GM19438 (cell line): ENCODE measurements at regions not wholly inside any gene's neighbourhood (a gene's known extent, or its start where the extent isn't known, plus 50 kb on each side); places are given as distances from the start of the nearest gene placed in this dataset.

Experiments used
- ATAC-seq: cut with Tn5 transposase; IDR thresholded peaks from one replicate; pipeline ENCODE4 v1.9.1; 2021; ENCODE audit warnings: low read depth; ENCODE audit not compliant: unreplicated experiment

GRCh38 chr13:44088411-44088810, 208.7 kb downstream of the LACC1 start:
- no peak for ATAC-seq

- ATAC-seq: no peak
Observed at GRCh38 chr13:44088991-44089413, 209.3 kb downstream of the LACC1 start.

- no peak for ATAC-seq
Observed at GRCh38 chr13:44089452-44089851, 209.7 kb downstream of the LACC1 start.

DNA sequence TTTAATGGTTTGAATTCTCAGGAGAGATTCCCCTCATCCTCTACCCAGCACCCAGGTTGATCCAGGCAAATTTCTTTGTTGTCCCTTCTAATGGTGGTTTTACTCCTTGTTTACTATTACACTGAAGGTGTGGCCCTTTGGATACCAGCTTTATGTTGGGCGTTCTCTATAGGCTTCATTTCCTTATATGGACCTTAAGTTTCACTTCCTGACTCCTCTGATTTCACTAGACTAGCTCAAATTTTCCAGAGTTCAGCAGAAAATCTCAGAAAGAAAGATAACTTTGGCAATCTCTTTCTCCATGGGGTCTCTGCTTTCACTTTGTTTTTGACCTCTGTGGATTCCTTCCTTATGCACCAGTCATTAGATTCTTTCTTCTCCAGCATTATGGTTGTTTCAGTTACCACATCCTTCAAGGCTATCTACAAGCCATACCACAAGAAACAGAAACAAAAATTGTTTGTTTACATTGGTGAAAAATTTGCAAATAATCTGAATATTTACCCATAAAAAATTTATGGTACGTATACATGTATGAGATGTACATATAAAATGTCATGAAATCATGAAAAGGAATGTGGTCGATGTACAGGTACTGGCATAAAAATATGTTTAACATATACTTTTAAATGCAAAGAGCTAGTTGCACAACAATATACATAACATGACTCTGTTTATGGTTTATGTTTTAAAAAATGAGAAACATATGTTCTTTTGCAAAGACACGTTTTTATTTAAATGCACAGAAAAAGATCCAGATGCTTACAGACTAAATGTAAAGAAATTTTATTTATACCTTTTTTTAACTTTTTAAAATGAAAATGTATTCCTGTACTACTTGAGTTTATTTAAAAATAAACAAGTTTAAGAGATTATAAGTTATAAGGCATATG, 212.6 kb downstream of the LACC1 start:
- no peak for ATAC-seq

DNA sequence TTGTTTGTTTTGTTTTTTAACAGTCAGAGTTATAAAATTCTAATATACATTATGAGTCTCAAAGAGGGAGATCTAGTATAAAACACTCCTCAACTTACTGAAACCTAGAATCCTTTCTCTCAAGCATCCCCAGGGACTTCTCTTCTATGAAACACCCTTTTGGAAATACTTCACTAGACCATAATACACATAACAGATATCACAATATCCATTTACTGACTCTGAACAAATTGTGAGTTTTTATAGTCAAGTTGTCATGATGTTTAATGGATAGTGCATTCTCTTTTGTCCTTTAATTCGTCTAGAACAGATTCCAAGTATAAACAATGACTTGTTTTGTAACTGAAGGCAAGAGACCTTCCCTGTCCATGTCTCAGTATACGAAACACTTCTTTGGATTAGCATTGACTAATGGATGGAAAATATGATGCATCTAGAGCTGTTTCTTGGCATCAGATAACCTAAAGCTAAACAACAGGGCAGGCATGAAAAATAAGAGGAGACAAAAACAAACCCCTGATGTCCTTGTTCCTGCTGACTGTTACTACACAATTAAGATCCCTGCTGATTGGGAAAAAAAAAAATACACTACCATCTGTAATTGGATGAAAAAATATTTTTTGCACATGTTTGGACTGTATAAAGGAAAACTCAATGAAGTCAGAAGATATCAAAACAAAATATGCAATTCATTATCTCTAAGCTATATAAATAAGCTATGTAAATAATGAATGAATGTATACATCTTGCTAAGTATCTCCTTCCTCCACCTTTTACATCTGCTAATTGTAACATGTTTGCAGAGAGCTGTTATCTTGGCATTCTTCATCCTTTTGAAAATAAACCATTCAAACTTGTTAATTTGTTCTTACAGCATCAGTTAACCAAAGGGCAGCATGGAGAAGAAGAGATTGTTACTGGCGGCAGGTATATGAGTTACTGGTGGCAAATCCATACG, 214.2 kb downstream of the LACC1 start:
- ATAC-seq: no peak

DNA sequence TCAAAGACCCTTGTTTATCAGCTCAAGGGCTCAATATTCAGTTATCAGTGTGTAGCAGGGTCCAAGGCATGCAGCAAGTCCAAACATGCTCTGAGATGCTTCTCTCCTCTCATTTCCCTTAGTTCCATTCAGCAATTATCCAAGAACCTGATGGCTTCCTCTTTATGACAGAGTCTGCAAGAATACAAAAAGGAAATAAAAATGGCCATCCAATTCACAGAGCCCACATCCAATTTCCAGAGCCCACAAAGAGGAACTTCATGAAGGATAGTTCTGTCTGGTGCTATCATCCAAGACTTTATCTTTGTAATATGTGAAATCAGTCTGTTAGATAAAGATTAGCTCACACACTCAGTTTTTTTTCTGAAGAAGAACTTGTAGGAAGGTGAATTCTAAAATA, 217.2 kb downstream of the LACC1 start:
- no peak for ATAC-seq

- no peak for ATAC-seq
Observed at GRCh38 chr13:44098559-44098958, 218.9 kb downstream of the LACC1 start.

- no peak for ATAC-seq
Observed at GRCh38 chr13:44101347-44102083, 221.8 kb downstream of the LACC1 start.

DNA sequence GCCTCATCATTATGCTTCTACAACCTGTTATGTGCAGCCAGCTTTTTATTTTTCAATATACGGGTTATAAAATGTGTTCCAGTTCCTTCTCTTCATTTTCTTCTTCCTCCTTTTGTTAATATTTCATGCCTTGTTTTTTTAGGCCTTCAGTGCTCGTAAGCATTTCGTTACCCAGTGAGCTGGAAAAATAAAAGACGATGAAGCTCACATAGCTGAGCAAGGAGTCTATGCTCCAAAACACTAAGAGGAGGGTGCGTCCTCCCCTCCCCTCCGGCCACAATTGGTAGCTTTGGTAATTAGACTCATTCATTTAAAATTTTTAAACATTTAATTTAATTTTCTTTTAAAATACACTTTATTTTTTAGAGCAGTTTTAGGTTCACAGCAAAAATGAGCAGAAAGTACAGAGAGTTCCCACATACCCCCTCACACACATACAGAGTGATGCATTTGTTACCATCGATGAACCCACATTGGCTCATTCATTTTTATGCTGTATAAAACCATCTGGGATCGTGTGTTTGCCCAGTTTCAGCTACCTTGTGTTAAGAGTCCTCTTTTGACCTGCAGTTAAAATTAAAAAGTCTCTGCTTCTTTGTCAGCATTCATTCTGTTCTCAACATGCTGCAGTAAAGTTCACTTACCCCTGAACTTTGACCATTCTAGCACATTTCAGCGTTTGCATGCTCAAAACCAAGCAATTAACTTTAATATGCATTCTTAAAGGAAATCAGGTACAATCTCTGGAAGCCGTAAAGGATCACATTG, 223.9 kb downstream of the LACC1 start:
- no peak for ATAC-seq

DNA sequence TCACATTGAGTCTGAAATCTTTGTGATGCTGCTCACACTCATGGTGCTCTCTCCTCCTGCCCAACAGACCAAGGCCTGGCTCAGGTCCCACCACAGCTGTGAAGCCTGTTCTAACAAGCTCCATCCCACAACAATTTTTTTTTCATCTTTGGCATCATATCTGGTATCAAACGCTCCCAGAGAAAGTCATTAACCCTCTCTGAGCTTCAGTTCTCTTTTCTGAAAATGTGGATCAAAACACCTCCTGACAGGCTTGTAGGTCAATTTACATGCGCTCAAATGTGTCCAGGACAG, 224.4 kb downstream of the LACC1 start:
- ATAC-seq: no peak

DNA sequence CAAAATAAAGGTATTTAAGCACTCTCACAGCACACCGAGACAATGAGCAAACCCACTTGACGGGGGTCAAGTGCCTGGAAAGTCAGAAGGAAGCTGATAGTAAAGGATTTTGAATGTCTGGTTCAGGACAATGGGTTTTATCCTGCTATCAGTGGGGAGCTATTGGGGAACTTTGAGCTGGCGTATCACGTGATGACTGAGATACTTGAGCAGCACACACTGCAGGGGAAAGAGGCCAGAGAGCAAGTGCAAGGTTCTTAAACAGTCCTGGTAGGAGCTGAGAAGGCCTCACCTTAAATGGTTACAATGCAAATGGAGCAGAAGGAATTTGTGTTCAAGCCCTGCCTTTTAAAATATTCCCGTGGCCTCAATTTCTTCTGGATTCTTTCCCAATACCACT, 225.3 kb downstream of the LACC1 start:
- no peak for ATAC-seq

DNA sequence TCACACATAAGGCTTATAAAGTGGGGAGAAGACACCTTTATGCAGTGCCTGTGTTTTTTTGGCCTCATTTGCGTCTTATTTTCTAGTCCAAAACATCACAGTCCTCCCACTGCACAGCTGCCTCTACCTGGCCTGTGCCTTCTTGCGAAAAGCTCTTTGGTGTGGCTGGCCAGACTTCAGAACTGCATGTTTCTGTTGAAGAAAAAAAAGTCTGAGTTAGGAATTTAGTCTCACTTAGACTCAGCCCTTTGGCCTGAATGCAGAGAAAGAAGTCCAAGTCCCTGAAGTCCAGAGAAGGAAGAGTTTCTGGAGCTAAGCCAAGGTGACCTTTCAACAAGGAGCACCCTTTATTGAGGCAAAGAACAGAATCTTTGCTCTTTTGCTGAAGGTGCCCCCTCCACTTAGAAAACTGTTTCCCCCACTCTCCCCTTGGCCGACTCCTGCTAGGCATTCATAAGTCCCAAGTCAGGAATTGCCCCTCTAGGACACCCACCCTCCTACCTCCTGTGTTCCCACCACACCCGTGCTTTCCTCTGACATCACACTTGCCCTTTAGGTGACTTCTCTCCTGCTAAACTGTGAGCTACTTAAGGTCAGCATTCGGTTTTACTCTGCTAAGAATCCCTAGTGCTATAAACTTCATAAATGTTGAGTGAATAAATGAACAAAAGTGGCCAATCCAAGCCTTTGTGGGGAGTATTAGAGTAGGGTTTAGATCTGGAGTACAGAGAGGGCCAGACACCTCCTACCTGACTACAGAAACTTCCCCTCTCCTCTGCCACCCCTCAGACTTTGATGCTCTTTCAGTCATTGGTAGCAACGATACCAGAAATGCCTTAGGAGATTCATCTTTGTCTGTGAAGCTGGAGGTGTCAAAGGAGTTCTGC, 226.8 kb downstream of the LACC1 start:
- no peak for ATAC-seq

- no peak for ATAC-seq
Observed at GRCh38 chr13:44107357-44108121, 227.8 kb downstream of the LACC1 start.

DNA sequence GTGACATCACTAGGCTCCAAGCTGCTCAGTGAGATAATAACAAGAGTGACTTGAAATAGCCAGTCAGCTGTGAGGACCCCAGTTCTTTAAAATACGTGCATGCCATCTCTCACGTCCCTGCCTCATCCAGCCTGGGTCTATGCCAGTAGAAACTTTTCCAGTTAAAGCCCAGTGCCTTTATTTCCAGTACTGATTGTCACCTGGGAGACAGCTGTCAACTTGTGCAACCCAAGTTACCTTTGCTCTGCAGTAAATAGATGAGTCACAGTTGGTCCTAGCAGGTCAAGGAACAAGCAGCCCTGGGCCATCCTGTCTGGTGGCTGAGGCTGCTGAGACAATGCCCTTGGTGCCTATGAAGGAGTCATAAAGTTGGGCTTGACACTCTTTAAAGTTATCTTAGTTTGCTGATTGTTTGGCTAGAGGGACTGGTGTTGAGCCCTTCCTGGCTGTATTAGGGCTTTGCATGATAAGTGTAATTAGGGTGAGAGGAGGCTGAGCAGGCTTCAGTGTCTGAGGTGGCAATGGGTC, 228.7 kb downstream of the LACC1 start:
- ATAC-seq: no peak

DNA sequence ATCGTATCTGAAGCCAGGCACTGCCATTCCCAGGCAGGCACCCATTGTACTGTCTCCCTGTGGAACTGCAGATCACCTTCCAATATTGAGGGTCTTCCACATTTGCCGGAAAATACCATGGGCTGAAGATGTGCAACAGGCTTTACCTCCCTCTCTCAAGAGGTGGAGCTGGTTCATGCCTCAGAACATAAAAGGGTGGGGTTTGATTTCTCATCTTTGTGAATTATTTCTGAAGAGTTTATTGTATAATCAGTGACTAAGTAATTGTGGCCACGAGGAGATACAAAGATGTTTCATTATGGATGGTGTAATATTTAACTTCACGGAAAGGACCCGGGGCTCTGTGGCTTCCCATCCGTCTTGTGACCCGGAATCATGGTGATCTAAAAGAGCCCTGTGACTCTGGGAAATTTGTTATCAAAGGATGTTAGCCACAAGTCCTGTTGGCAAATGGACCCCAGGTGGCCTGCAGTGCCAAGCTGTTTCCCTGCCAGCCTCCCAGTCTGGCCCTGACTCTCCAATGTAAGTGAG, 230.5 kb downstream of the LACC1 start:
- no peak for ATAC-seq

DNA sequence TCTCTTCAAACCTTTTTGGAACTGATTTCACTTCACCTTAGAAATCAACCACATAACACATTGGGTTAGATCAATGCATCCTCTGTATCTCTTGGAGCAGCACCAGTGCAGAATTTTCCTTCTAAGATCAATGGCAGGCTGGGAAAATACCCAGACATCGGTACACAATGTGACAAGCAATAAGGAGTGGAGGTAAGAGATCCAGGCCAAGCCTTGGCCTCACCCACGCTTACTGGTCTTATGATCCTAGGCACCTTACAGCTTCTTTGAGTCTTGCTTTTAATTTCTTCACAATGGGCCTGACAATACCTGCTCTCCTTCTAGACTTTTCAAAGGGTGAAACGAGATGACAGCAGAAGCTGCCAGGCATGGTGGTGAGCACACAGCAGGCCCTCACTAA, 232.0 kb downstream of the LACC1 start:
- ATAC-seq: no peak

DNA sequence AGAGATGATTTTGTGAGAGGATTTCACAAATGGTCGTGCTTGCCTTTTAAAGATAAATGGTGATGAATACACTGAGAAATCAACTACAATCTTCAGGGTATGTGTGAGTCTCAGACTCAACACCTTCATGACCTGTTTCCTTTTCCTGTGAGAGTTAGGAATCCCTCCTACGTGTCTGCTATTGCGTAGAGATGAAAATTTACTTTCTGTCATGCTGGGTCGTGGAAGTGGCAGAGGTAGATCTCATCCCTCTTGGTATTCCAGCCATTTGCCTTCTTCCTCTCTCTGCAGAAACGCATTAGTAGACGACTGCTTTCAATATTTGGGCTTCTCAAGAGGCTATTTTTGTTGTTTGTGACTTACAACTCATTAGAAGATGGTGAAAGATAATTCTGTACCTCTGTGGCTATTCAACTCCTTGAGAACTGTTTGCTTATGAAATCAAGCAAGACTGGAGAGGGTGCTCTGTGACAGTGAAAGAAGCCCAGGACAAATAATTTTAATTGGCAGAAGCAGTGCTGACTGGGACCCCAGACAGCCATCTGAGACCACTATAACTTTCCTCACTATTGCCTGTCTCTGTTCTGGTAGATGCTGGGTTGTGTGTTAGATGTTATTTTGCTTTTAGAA, 233.1 kb downstream of the LACC1 start:
- no peak for ATAC-seq
